ENCODE measurements at regions not wholly inside any gene's neighbourhood (a gene's known extent, or its start where the extent isn't known, plus 50 kb on each side); places are given as distances from the start of the nearest gene placed in this dataset.

DNA sequence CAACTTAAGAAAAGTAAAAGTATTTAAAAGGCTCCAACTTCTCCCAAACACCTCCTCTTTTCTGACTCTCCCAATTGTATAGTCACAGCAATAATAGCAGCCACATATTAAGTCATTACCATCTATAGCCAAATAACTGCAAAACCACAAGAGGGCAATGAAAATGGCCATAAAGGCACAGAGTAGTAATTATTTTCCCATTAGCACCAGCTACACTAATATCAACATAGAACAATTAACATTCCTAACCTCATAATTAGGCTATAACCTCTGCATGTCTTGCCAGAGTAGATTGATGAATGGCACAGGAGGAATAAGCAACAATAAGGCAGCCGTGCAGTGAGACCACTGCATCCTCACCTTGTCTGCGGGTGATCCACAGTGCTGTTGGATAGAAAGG is 226.4 kb upstream of the SERP2 start:
- Histone ChIP-seq H3K4me2 (no peak overlapping the region), H2AFZ (no peak overlapping the region), H3F3A (replicated peaks; ENCODE audit: low read depth) (no peaks in the 10 kb centered on the region), H4K20me1 (replicated peaks; ENCODE audit: insufficient read depth) (no peaks in the 10 kb centered on the region), H3K36me3 (ENCODE audit: insufficient read depth) (no peaks in the 10 kb centered on the region), H3K27me3 (ENCODE audit: insufficient read depth) (no peaks in the 10 kb centered on the region), H3K4me1 (ENCODE audit: insufficient read depth) (no peaks in the 10 kb centered on the region), H3K4me3 (no peak overlapping the region), H3K9me2 (ENCODE audit: insufficient read depth) (0 out of 2 replicates have a peak, but pooled peaks cover 4% of the 10 kb centered on the region), H3K79me2 (replicated peaks; ENCODE audit: insufficient read depth) (no peaks in the 10 kb centered on the region), H3K27ac (ENCODE audit: low read depth) (no peak overlapping the region)
- TF ChIP-seq ZNF114 (CRISPR knock-in tag; IDR thresholded peaks at IDR 0.05) (no peak), CREB1 (CRISPR knock-in tag; IDR thresholded peaks at IDR 0.05; ENCODE audit: low read depth) (no peak), STAT1 (IDR thresholded peaks at IDR 0.05; ENCODE audit: unreplicated experiment) (no peak), EZH2 (IDR thresholded peaks at IDR 0.05; ENCODE audit: low read depth, unreplicated experiment) (no peak), EZH2phosphoT487 (IDR thresholded peaks at IDR 0.05; ENCODE audit: unreplicated experiment) (no peak), ZNF462 (CRISPR knock-in tag; IDR thresholded peaks at IDR 0.05) (no peak), NANOG (IDR thresholded peaks at IDR 0.05; ENCODE audit: borderline replicate concordance) (no peak)
- TF ChIP-seq, protein P1, sequence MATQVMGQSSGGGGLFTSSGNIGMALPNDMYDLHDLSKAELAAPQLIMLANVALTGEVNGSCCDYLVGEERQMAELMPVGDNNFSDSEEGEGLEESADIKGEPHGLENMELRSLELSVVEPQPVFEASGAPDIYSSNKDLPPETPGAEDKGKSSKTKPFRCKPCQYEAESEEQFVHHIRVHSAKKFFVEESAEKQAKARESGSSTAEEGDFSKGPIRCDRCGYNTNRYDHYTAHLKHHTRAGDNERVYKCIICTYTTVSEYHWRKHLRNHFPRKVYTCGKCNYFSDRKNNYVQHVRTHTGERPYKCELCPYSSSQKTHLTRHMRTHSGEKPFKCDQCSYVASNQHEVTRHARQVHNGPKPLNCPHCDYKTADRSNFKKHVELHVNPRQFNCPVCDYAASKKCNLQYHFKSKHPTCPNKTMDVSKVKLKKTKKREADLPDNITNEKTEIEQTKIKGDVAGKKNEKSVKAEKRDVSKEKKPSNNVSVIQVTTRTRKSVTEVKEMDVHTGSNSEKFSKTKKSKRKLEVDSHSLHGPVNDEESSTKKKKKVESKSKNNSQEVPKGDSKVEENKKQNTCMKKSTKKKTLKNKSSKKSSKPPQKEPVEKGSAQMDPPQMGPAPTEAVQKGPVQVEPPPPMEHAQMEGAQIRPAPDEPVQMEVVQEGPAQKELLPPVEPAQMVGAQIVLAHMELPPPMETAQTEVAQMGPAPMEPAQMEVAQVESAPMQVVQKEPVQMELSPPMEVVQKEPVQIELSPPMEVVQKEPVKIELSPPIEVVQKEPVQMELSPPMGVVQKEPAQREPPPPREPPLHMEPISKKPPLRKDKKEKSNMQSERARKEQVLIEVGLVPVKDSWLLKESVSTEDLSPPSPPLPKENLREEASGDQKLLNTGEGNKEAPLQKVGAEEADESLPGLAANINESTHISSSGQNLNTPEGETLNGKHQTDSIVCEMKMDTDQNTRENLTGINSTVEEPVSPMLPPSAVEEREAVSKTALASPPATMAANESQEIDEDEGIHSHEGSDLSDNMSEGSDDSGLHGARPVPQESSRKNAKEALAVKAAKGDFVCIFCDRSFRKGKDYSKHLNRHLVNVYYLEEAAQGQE (IDR thresholded peaks at IDR 0.05; ENCODE audit: unreplicated experiment), result no peak
- TF ChIP-seq, protein P2, sequence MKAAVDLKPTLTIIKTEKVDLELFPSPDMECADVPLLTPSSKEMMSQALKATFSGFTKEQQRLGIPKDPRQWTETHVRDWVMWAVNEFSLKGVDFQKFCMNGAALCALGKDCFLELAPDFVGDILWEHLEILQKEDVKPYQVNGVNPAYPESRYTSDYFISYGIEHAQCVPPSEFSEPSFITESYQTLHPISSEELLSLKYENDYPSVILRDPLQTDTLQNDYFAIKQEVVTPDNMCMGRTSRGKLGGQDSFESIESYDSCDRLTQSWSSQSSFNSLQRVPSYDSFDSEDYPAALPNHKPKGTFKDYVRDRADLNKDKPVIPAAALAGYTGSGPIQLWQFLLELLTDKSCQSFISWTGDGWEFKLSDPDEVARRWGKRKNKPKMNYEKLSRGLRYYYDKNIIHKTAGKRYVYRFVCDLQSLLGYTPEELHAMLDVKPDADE (IDR thresholded peaks at IDR 0.05), result no peak
- TF ChIP-seq, protein P3, sequence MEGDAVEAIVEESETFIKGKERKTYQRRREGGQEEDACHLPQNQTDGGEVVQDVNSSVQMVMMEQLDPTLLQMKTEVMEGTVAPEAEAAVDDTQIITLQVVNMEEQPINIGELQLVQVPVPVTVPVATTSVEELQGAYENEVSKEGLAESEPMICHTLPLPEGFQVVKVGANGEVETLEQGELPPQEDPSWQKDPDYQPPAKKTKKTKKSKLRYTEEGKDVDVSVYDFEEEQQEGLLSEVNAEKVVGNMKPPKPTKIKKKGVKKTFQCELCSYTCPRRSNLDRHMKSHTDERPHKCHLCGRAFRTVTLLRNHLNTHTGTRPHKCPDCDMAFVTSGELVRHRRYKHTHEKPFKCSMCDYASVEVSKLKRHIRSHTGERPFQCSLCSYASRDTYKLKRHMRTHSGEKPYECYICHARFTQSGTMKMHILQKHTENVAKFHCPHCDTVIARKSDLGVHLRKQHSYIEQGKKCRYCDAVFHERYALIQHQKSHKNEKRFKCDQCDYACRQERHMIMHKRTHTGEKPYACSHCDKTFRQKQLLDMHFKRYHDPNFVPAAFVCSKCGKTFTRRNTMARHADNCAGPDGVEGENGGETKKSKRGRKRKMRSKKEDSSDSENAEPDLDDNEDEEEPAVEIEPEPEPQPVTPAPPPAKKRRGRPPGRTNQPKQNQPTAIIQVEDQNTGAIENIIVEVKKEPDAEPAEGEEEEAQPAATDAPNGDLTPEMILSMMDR (conservative IDR thresholded peaks at IDR 0.05; ENCODE audit: low read depth in 2 of 2), result no peak
- DNase-seq (ENCODE audit: low spot score) (no peak), ATAC-seq (no peak)
- no peaks in the 10 kb centered on the region for H3K36me3 Mint-ChIP-seq (ENCODE audit: low read depth)
- no peaks in the 10 kb centered on the region; the same call in 2 of the 3 replicates for H3K4me1 Mint-ChIP-seq
- no peak overlapping the region for H3K4me3 Mint-ChIP-seq
- peaks cover 1% of the 10 kb centered on the region for H3K27me3 Mint-ChIP-seq (ENCODE audit: insufficient read depth, low read depth, poor library complexity)
- no peak overlapping the region for H3K27ac Mint-ChIP-seq
- H3K9me3 Mint-ChIP-seq, result no peaks in the 10 kb centered on the region
